Tibial artery (tissue), 4 donors: ENCODE measurements at regions not wholly inside any gene's neighbourhood (a gene's known extent, or its start where the extent isn't known, plus 50 kb on each side); places are given as distances from the start of the nearest gene placed in this dataset.
"Not testable (repeated sequence)": the region's sequence is repeated elsewhere in the genome, so short reads cannot be mapped to it uniquely, and the experiment has no call there.

Experiments used
- DNase-seq, 2 donors: peaks; one replicate each; pipeline ENCODE4 v3.0.0-alpha.2; 2019
- H3K27ac ChIP-seq, 2 donors: fragments of 200-600 bp; sonication (generic) in 1 of 2; 1 replicate in 1 of 2; 2 replicates in 1 of 2; pipeline ENCODE4 v1.5.1; 2018 to 2019; ENCODE audit warnings: mild to moderate bottlenecking in 1 of 2
- H3K27me3 ChIP-seq, 2 donors: fragments of 200-600 bp; sonication (generic) in 1 of 2; one replicate each; pipeline versions ENCODE4 v1.5.1 to v1.6.0; 2016 to 2019
- H3K36me3 ChIP-seq, 3 donors: fragments of 200-600 bp; sonication (generic) in 2 of 3; one replicate each; pipeline ENCODE4 v1.5.1; 2016 to 2019; ENCODE audit warnings: mild to moderate bottlenecking in 2 of 3
- H3K4me1 ChIP-seq, 4 donors: fragments of 200-600 bp; sonication (generic) in 2 of 4; 1 replicate in 3 of 4; 2 replicates in 1 of 4; pipeline ENCODE4 v1.5.1; 2016 to 2019
- H3K4me3 ChIP-seq, 2 donors: fragments of 200-600 bp; sonication (generic) in 1 of 2; 1 replicate in 1 of 2; 2 replicates in 1 of 2; pipeline ENCODE4 v1.5.1; 2018 to 2019; ENCODE audit warnings: mild to moderate bottlenecking in 2 of 2
- H3K9me3 ChIP-seq, 3 donors: fragments of 200-600 bp; sonication (generic) in 1 of 3; one replicate each; pipeline ENCODE4 v1.5.1; 2016 to 2019
- CTCF ChIP-seq, 2 experiments: fragments of 200-600 bp in 1 of 2; fragments of 450-650 bp in 1 of 2; IDR thresholded peaks; one replicate each; pipeline ENCODE4 v1.5.1; 2017 to 2019; ENCODE audit warnings: antibody characterized with exemption in 2 of 2, mild to moderate bottlenecking in 1 of 2, moderate library complexity in 1 of 2
- intact Hi-C: fragments of 100-400 bp; cut with DNase I; formaldehyde crosslinking; loops from one replicate; pipeline ENCODE4 v1.15.0; 2023; ENCODE audit warnings: low total_unique reads

GRCh38 chr11:57047610-57048009 lies 58.9 kb downstream of the OR5AK2 start:
- no peaks in the 10 kb centered on the region for H3K27me3 ChIP-seq
- no peaks in the 10 kb centered on the region for H3K36me3 ChIP-seq

GRCh38 chr11:57049749-57050148 lies 61.0 kb downstream of the OR5AK2 start:
- Histone ChIP-seq H3K36me3 (no peaks in the 10 kb centered on the region), H3K27ac (no peak overlapping the region), H3K4me3 (no peak overlapping the region), H3K4me1 (no peaks in the 10 kb centered on the region), H3K9me3 (no peaks in the 10 kb centered on the region), H3K27me3 (no peaks in the 10 kb centered on the region)
- intact Hi-C loops: loop anchor here (10.0 kb wide), 1 partner anchor 65 kb away; no protein-coding TSS in a partner anchor
- no peak for TF ChIP-seq CTCF (IDR thresholded peaks at IDR 0.05)
- DNase-seq: no peak

More at GRCh38 chr11:57047610-57048009, 58.9 kb downstream of the OR5AK2 start:
- TF ChIP-seq CTCF (IDR thresholded peaks at IDR 0.05): no peak
- intact Hi-C loops: no loop called here
- Histone ChIP-seq H3K4me1 (no peaks in the 10 kb centered on the region), H3K4me3 (no peak overlapping the region), H3K27ac (no peak overlapping the region), H3K9me3 (peaks cover 0 to 4% (median 0%) of the 10 kb centered on the region in 3 donors)
- DNase-seq: no peak

GRCh38 chr11:57054817-57055216 lies 66.1 kb downstream of the OR5AK2 start:
- no peaks in the 10 kb centered on the region for H3K36me3 ChIP-seq
- intact Hi-C loops: loop anchor here (10.0 kb wide), 1 partner anchor 60 kb away; no protein-coding TSS in a partner anchor
- no peak overlapping the region for H3K27ac ChIP-seq
- H3K4me3 ChIP-seq: no peak overlapping the region
- no peak for DNase-seq
- no peak for TF ChIP-seq CTCF (IDR thresholded peaks at IDR 0.05)
- H3K4me1 ChIP-seq: no peaks in the 10 kb centered on the region
- no peaks in the 10 kb centered on the region for H3K9me3 ChIP-seq
- H3K27me3 ChIP-seq: no peaks in the 10 kb centered on the region

GRCh38 chr11:57055744-57056143 lies 67.0 kb downstream of the OR5AK2 start:
- no peak overlapping the region for H3K4me3 ChIP-seq
- H3K4me1 ChIP-seq: no peaks in the 10 kb centered on the region
- DNase-seq: no peak
- H3K27ac ChIP-seq: no peak overlapping the region
- no peaks in the 10 kb centered on the region for H3K36me3 ChIP-seq
- no peak for TF ChIP-seq CTCF (IDR thresholded peaks at IDR 0.05)
- intact Hi-C loops: loop anchor here (10.0 kb wide), 1 partner anchor 59 kb away; no protein-coding TSS in a partner anchor
- H3K27me3 ChIP-seq: no peaks in the 10 kb centered on the region
- H3K9me3 ChIP-seq: no peaks in the 10 kb centered on the region

- H3K4me1 ChIP-seq: no peaks in the 10 kb centered on the region
- intact Hi-C loops: loop anchor here (10.0 kb wide), 1 partner anchor 58 kb away; no protein-coding TSS in a partner anchor
- H3K9me3 ChIP-seq: no peaks in the 10 kb centered on the region
- H3K27ac ChIP-seq: no peak overlapping the region
- no peak for DNase-seq
- TF ChIP-seq CTCF (IDR thresholded peaks at IDR 0.05): no peak
- H3K36me3 ChIP-seq: no peaks in the 10 kb centered on the region
- H3K4me3 ChIP-seq: no peak overlapping the region
- no peaks in the 10 kb centered on the region for H3K27me3 ChIP-seq
Observed at GRCh38 chr11:57056735-57057134, 68.0 kb downstream of the OR5AK2 start.

GRCh38 chr11:57057561-57057960 lies 68.8 kb downstream of the OR5AK2 start:
- no peaks in the 10 kb centered on the region for H3K4me1 ChIP-seq
- no peak for TF ChIP-seq CTCF (IDR thresholded peaks at IDR 0.05)
- peaks cover 0 to 2% (median 0%) of the 10 kb centered on the region in 3 donors for H3K9me3 ChIP-seq
- H3K4me3 ChIP-seq: no peak overlapping the region
- H3K36me3 ChIP-seq: no peaks in the 10 kb centered on the region
- H3K27me3 ChIP-seq: no peaks in the 10 kb centered on the region
- intact Hi-C loops: loop anchor here (10.0 kb wide), 1 partner anchor 57 kb away; no protein-coding TSS in a partner anchor
- H3K27ac ChIP-seq: no peak overlapping the region
- DNase-seq: no peak

GRCh38 chr11:57062957-57063356 lies 74.2 kb downstream of the OR5AK2 start:
- H3K27ac ChIP-seq, intact Hi-C loops: not testable (repeated sequence)

More at GRCh38 chr11:57062957-57063356, 74.2 kb downstream of the OR5AK2 start:
- not testable (repeated sequence) for DNase-seq, H3K4me3 ChIP-seq, H3K9me3 ChIP-seq, H3K36me3 ChIP-seq, H3K4me1 ChIP-seq, H3K27me3 ChIP-seq
